NT2/D1 (cell line): ENCODE measurements at regions not wholly inside any gene's neighbourhood (a gene's known extent, or its start where the extent isn't known, plus 50 kb on each side); places are given as distances from the start of the nearest gene placed in this dataset.

ENCODE experiments used
- DNase-seq: peaks from one replicate; pipeline ENCODE4 v3.0.0-alpha.2; 2011; ENCODE audit warnings: low read depth, low spot score
- H3K27me3 ChIP-seq: 2 replicates; pipeline ENCODE4 v1.6.0; 2011; ENCODE audit warnings: mild to moderate bottlenecking; ENCODE audit not compliant: insufficient read length, insufficient read depth
- H3K36me3 ChIP-seq: 2 replicates; pipeline ENCODE4 v1.6.1; 2011; ENCODE audit warnings: mild to moderate bottlenecking, low read length, mixed read lengths; ENCODE audit not compliant: insufficient read depth, insufficient read length
- H3K4me1 ChIP-seq: 2 replicates; pipeline ENCODE4 v1.5.1; 2011; ENCODE audit not compliant: insufficient read depth, insufficient read length
- H3K4me3 ChIP-seq: 2 replicates; pipeline ENCODE4 v1.5.1; 2011; ENCODE audit warnings: low read depth; ENCODE audit not compliant: insufficient read length
- H3K9ac ChIP-seq: 2 replicates; pipeline ENCODE4 v1.6.0; 2011; ENCODE audit warnings: low read depth; ENCODE audit not compliant: insufficient read length
- H3K9me3 ChIP-seq: 2 replicates; pipeline ENCODE4 v1.5.1; 2011; ENCODE audit warnings: mild to moderate bottlenecking, low read length; ENCODE audit not compliant: insufficient read depth
- SUZ12 ChIP-seq: IDR thresholded peaks from 2 replicates; pipeline ENCODE4 v1.6.1; 2011; ENCODE audit not compliant: insufficient read length, insufficient read depth; ENCODE audit errors: extremely low read depth
- YY1 ChIP-seq: IDR thresholded peaks from 2 replicates; pipeline ENCODE4 v1.6.1; 2011; ENCODE audit not compliant: insufficient read length, insufficient read depth
- ZNF274 ChIP-seq: IDR thresholded peaks from 2 replicates; pipeline ENCODE4 v1.6.1; 2011; ENCODE audit warnings: mild to moderate bottlenecking, low read depth, low read length

GRCh38 chr1:17978016-17978415 lies 129.6 kb upstream of the IGSF21 start:
- no peak for DNase-seq
- Histone ChIP-seq H3K9me3 (no peaks in the 10 kb centered on the region), H3K27me3 (no peaks in the 10 kb centered on the region), H3K9ac (no peak overlapping the region), H3K36me3 (no peaks in the 10 kb centered on the region), H3K4me1 (no peaks in the 10 kb centered on the region), H3K4me3 (no peak overlapping the region)
- no peak for TF ChIP-seq YY1
- TF ChIP-seq SUZ12: no peak
- no peak for TF ChIP-seq ZNF274

GRCh38 chr1:17979815-17980214 lies 127.8 kb upstream of the IGSF21 start:
- no peaks in the 10 kb centered on the region for H3K4me1 ChIP-seq
- H3K27me3 ChIP-seq: no peaks in the 10 kb centered on the region
- no peaks in the 10 kb centered on the region for H3K9me3 ChIP-seq
- no peak overlapping the region for H3K9ac ChIP-seq
- no peak for TF ChIP-seq ZNF274
- TF ChIP-seq SUZ12: no peak
- TF ChIP-seq YY1: no peak
- H3K36me3 ChIP-seq: no peaks in the 10 kb centered on the region
- no peak overlapping the region for H3K4me3 ChIP-seq
- no peak for DNase-seq

- Histone ChIP-seq H3K9ac (no peak overlapping the region), H3K36me3 (no peaks in the 10 kb centered on the region), H3K4me1 (peaks cover 3% of the 10 kb centered on the region), H3K9me3 (no peaks in the 10 kb centered on the region), H3K27me3 (no peaks in the 10 kb centered on the region), H3K4me3 (no peak overlapping the region)
- no peak for DNase-seq
- no peak for TF ChIP-seq SUZ12
- no peak for TF ChIP-seq ZNF274
- no peak for TF ChIP-seq YY1
These were observed 125.4 kb upstream of the IGSF21 start for GRCh38 chr1:17982197-17982596.

- H3K36me3 ChIP-seq: no peaks in the 10 kb centered on the region
These were observed 123.0 kb upstream of the IGSF21 start for GRCh38 chr1:17984583-17984982.

GRCh38 chr1:17986156-17986555 lies 121.4 kb upstream of the IGSF21 start:
- no peaks in the 10 kb centered on the region for H3K36me3 ChIP-seq

More at GRCh38 chr1:17984583-17984982, 123.0 kb upstream of the IGSF21 start:
- no peak for DNase-seq
- no peak for TF ChIP-seq SUZ12
- TF ChIP-seq ZNF274: no peak
- TF ChIP-seq YY1: no peak
- Histone ChIP-seq H3K9me3 (no peaks in the 10 kb centered on the region), H3K27me3 (no peaks in the 10 kb centered on the region), H3K9ac (no peak overlapping the region), H3K4me3 (no peak overlapping the region), H3K4me1 (peaks cover 3% of the 10 kb centered on the region)

GRCh38 chr1:17990401-17990800 lies 117.2 kb upstream of the IGSF21 start:
- Histone ChIP-seq H3K36me3 (no peaks in the 10 kb centered on the region), H3K27me3 (no peaks in the 10 kb centered on the region), H3K4me1 (peaks cover under 1% of the 10 kb centered on the region), H3K4me3 (no peak overlapping the region), H3K9me3 (no peaks in the 10 kb centered on the region), H3K9ac (no peak overlapping the region)
- TF ChIP-seq YY1 (no peak), SUZ12 (no peak), ZNF274 (no peak)
- DNase-seq: no peak

More at GRCh38 chr1:17986156-17986555, 121.4 kb upstream of the IGSF21 start:
- no peak for DNase-seq
- H3K27me3 ChIP-seq: no peaks in the 10 kb centered on the region
- TF ChIP-seq ZNF274: no peak
- no peak for TF ChIP-seq YY1
- no peak for TF ChIP-seq SUZ12
- H3K4me1 ChIP-seq: peaks cover 3% of the 10 kb centered on the region
- no peak overlapping the region for H3K9ac ChIP-seq
- H3K9me3 ChIP-seq: no peaks in the 10 kb centered on the region
- no peak overlapping the region for H3K4me3 ChIP-seq

GRCh38 chr1:17991996-17992395 lies 115.6 kb upstream of the IGSF21 start:
- Histone ChIP-seq H3K4me3 (no peak overlapping the region), H3K27me3 (no peaks in the 10 kb centered on the region), H3K36me3 (no peaks in the 10 kb centered on the region), H3K9me3 (no peaks in the 10 kb centered on the region), H3K9ac (no peak overlapping the region), H3K4me1 (no peaks in the 10 kb centered on the region)
- no peak for DNase-seq
- TF ChIP-seq YY1 (no peak), SUZ12 (no peak), ZNF274 (no peak)

GRCh38 chr1:17992800-17993199 lies 114.8 kb upstream of the IGSF21 start:
- H3K9ac ChIP-seq: no peak overlapping the region
- H3K4me1 ChIP-seq: no peaks in the 10 kb centered on the region
- no peaks in the 10 kb centered on the region for H3K9me3 ChIP-seq
- DNase-seq: no peak
- no peaks in the 10 kb centered on the region for H3K27me3 ChIP-seq
- no peaks in the 10 kb centered on the region for H3K36me3 ChIP-seq
- TF ChIP-seq ZNF274 (no peak), SUZ12 (no peak), YY1 (no peak)
- no peak overlapping the region for H3K4me3 ChIP-seq
